ENCODE measurements at regions not wholly inside any gene's neighbourhood (a gene's known extent, or its start where the extent isn't known, plus 50 kb on each side); places are given as distances from the start of the nearest gene placed in this dataset.

DNA sequence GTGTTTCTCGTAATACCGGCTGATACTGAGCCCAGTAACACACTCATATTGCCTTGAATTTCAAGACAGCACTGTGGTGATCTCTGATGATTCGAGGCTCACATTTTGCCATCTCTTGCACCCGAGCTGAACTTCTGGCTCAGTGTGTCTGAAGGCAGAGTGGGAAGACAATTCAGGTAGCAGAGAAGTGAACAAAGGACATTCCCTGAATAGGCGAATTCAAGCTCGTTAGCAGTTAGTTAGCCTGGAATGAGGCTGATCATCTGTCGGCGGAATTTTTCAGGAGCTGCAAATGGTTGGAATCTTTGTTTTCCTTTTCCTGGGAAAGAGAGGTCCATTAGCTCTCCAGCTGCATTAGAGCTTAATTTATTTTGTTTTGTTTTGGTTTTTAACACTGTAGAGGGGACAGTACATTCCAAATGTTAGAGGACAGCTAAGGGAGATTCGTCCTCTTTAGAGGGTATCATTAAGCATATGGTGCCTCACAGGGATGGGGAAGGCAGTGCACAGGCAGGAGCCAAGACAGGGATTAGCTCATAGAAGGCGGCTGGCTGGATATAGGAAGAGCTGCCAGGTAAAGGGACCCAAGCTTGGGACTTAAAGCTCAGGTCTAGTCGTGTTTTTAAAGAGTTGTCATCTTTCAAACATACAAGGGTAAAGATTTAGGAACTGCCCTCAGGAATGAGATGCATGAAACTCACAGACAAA, 119.7 kb upstream of the DLG1 start:
- TF ChIP-seq, protein P1, sequence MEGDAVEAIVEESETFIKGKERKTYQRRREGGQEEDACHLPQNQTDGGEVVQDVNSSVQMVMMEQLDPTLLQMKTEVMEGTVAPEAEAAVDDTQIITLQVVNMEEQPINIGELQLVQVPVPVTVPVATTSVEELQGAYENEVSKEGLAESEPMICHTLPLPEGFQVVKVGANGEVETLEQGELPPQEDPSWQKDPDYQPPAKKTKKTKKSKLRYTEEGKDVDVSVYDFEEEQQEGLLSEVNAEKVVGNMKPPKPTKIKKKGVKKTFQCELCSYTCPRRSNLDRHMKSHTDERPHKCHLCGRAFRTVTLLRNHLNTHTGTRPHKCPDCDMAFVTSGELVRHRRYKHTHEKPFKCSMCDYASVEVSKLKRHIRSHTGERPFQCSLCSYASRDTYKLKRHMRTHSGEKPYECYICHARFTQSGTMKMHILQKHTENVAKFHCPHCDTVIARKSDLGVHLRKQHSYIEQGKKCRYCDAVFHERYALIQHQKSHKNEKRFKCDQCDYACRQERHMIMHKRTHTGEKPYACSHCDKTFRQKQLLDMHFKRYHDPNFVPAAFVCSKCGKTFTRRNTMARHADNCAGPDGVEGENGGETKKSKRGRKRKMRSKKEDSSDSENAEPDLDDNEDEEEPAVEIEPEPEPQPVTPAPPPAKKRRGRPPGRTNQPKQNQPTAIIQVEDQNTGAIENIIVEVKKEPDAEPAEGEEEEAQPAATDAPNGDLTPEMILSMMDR (IDR thresholded peaks at IDR 0.05): no peak
- no peak for TF ChIP-seq POLR2A (IDR thresholded peaks at IDR 0.05)
